GM12892 (cell line): ENCODE measurements at regions not wholly inside any gene's neighbourhood (a gene's known extent, or its start where the extent isn't known, plus 50 kb on each side); places are given as distances from the start of the nearest gene placed in this dataset.
"Not testable (repeated sequence)": the region's sequence is repeated elsewhere in the genome, so short reads cannot be mapped to it uniquely, and the experiment has no call there.

Experiments
- DNase-seq: peaks from one replicate; pipeline ENCODE4 v3.0.0; 2011; ENCODE audit not compliant: insufficient read length
- FAIRE-seq: peaks from 2 replicates; lab custom pipeline; 2011; peaks lifted over from hg19 to GRCh38; lab: Jason Lieb, UNC
- POLR2A ChIP-seq: IDR thresholded peaks from 2 replicates; pipeline ENCODE4 v1.6.1; 2011; ENCODE audit warnings: low read depth, low read length, control low read depth
- POLR2AphosphoS5 ChIP-seq: IDR thresholded peaks from 2 replicates; pipeline ENCODE4 v1.6.1; 2011; ENCODE audit warnings: low read depth, low read length, control low read depth
- TAF1 ChIP-seq: IDR thresholded peaks from 2 replicates; pipeline ENCODE4 v1.6.1; 2011; ENCODE audit warnings: low read depth, mild to moderate bottlenecking, control low read depth, low read length, borderline replicate concordance

DNA sequence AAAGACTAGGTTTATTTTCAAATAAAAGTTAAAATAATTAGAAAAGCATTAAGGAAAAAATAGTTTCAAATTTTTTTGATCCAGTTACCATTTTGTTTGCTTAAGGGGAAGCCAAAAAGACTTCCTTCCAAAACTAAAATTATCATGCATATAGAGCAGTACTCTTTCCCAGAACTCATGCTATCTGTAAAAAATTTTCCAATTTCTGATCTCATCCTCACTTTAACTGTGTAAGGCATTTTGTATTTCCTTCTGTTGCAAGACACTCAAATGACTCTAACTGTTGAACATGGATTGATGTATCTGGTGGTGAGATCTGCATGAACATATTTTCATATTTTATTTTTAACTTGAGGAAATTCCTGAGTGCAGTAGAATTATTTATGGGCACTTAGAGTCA lies 150.1 kb downstream of the ADAM29 start:
- no peak for FAIRE-seq
- DNase-seq: no peak
- no peak for TF ChIP-seq TAF1
- TF ChIP-seq POLR2AphosphoS5: no peak
- no peak for TF ChIP-seq POLR2A

DNA sequence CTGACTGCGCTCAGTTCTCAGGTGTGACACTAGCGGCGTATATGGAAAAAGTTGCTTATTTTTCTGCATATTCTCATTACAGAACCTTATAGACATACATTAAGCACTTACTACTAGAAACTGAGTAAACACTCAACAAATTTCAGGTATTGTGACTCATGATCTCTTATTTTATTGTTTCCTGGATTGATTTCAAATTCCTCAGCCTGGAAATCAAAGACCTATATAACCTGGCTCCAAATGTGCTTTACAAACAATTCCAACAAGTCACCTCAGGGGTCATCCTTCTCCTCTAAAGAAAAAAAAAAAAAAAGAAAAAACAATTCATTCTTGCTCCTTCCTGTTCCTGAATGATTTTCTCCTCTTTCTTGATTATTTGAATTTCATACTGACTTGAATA lies 152.3 kb downstream of the ADAM29 start:
- FAIRE-seq (no peak), DNase-seq (no peak)
- no peak for TF ChIP-seq POLR2AphosphoS5
- no peak for TF ChIP-seq POLR2A
- no peak for TF ChIP-seq TAF1

DNA sequence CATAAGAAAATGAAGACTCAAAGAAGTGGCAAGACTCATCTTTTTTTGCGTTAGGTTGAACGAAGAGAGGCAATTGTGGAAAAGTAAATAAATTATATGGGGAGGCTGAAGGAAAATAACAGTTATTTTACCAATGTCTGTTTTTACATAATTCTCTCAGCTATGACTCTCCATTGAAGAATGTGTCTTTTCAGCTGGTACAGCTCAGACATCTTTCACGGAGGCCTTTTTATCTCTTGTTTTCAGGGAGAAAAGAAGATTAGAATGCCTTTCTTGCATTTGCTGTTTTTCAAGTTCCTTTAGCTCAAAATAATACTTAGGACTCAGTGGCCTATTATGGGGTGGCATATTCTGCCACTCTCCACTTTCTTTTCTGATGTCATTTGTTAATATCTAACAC lies 153.0 kb downstream of the ADAM29 start:
- FAIRE-seq (no peak), DNase-seq (no peak)

DNA sequence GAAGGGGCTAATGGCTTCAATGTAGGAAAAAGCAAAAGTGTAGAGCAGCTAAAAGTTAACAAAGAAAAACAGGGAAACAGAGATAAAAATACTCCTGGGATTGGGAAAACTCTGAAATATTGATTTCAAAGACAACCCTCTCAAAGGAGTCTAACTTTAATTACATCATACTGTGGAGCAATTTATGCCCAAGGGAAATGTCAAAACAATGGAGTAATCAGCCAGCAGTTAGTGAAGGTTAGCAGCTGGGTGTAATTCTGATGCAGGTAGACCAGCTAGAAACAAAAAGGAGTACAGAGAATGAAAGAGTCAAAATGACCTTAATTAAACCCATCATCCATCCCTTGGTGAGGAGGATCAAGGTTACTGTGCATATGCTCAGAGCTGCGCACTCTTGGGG lies 169.0 kb downstream of the ADAM29 start:
- FAIRE-seq (no peak), DNase-seq (no peak)
- TF ChIP-seq POLR2A: no peak

More for the DNA sequence above, 153.0 kb downstream of the ADAM29 start:
- TF ChIP-seq POLR2AphosphoS5 (no peak), POLR2A (no peak), TAF1 (no peak)

GRCh38 chr4:175090116-175090515 lies 172.0 kb downstream of the ADAM29 start:
- FAIRE-seq (no peak), DNase-seq (no peak)
- TF ChIP-seq TAF1: no peak
- no peak for TF ChIP-seq POLR2AphosphoS5
- TF ChIP-seq POLR2A: no peak

DNA sequence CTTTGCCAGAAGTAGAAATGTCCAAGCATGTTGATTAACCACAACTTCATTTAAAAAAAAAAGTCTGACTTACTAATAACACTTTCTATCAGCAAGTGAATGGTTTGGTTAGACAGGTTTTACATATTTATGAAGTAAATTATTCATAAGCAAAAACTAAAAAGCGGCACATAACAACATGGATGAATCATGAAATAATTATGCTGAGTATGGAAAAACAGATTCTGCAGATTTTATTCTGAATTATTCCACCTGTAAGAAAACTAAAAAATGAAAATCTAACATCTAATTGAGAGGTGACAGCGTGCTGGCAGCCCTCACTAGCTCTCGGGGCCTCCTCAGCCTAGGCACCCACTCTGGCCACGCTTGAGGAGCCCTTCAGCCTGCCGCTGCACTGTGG lies 173.5 kb downstream of the ADAM29 start:
- no peak for TF ChIP-seq TAF1
- TF ChIP-seq POLR2AphosphoS5: no peak
- TF ChIP-seq POLR2A: no peak
- FAIRE-seq (no peak), DNase-seq (no peak)

- no peak for FAIRE-seq
- TF ChIP-seq TAF1: no peak
- no peak for TF ChIP-seq POLR2AphosphoS5
- no peak for DNase-seq
Measured at GRCh38 chr4:175092114-175092513, 174.0 kb downstream of the ADAM29 start.

DNA sequence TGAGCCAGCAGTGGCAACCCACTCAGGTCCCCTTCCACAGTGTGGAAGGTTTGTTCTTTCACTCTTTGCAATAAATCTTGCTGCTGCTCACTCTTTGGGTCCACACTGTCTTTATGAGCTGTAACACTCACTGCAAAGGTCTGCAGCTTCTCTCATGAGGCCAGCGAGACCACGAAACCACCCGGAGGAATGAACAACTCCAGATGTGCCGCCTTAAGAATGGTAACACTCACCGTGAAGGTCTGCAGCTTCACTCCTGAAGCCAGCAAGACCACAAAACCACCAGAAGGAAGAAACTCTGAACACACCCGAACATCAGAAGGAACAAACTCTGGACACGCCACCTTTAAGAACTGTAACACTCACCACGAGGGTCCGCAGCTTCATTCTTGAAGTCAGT lies 174.9 kb downstream of the ADAM29 start:
- not testable (repeated sequence) for FAIRE-seq, DNase-seq

DNA sequence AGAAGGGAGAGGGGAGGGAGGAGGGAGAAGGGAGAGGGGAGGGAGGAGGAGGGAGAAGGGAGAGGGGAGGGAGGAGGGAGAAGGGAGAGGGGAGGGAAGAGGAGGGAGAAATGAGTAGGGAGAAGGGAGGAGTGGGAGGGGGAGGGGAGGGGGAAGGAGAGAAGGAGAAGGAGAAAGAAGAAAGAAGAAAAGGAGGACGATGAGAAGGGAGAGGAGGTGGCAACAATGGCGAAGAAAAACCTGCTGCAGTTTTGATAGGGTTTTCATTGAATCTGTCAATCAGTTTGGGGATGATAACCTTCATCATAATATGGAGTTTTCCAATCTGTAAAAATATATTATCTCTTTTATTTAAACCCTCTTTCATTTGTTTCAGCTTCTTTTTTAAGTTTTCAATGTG lies 185.2 kb downstream of the ADAM29 start:
- TF ChIP-seq TAF1: no peak
- TF ChIP-seq POLR2AphosphoS5: no peak
- TF ChIP-seq POLR2A: no peak
- FAIRE-seq: no peak
- no peak for DNase-seq

GRCh38 chr4:175106301-175106700 lies 188.1 kb downstream of the ADAM29 start:
- no peak for DNase-seq
- TF ChIP-seq POLR2A (no peak), POLR2AphosphoS5 (no peak), TAF1 (no peak)
- FAIRE-seq: no peak

DNA sequence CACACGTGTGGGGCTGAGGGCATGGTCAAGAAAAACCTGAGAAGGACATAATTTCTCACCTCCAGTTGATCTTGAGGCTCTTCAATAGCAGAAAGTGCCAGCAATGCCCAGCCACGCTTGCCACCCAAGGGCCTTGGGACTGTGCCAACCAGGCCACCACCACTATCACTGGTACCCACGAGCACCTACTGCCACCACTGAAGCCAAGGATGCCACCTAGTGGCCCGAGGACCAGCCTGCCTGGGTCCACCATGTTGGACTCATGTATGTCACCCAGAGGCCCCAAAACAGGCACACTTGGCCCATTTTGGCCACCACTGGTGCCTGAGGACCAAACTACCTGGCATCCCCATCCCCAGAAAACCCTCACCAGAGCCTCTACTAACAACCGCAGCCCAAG lies 191.8 kb downstream of the ADAM29 start:
- TF ChIP-seq TAF1: no peak
- TF ChIP-seq POLR2A: no peak
- no peak for TF ChIP-seq POLR2AphosphoS5
- DNase-seq: no peak
- FAIRE-seq: no peak

DNA sequence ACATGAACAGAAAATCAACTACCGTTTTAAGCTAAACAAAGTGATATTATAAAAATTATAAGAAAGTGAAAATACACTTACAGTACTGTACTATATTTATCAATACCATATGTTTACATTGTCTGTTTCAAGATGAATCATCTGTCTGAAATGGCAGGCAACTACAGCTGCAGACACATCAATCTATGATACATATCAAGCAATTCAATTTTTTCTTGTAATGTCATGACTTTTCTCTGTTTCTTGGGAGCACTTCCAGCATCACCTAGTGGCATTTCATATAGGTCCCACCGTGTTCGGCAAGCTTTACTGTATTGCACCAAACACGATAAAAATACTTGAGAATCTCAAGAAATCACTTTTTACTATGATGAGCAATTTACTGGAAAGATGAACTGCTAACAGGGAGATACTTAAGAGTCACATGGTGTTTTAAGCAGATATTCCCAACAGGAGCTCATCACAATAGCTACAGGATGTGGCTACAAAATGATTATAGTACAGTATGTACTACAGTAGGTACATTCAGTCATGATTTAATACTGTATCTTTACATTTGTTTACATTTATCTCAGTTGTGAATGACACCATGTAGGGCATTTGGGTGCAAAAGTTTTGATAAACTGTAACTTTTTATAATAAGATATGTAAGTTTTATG lies 207.4 kb downstream of the ADAM29 start:
- TF ChIP-seq TAF1 (no peak), POLR2A (no peak), POLR2AphosphoS5 (no peak)
- DNase-seq (no peak), FAIRE-seq (no peak)

GRCh38 chr4:175127314-175127713 lies 209.2 kb downstream of the ADAM29 start:
- no peak for DNase-seq
- TF ChIP-seq TAF1 (no peak), POLR2A (no peak), POLR2AphosphoS5 (no peak)
- no peak for FAIRE-seq

- no peak for TF ChIP-seq POLR2A
- no peak for FAIRE-seq
- no peak for DNase-seq
Measured at GRCh38 chr4:175129797-175130196, 211.6 kb downstream of the ADAM29 start.
